MCF 10A (cell line): ENCODE measurements at regions not wholly inside any gene's neighbourhood (a gene's known extent, or its start where the extent isn't known, plus 50 kb on each side); places are given as distances from the start of the nearest gene placed in this dataset.

Source experiments
- BruUV-seq: library from RNA; stranded (reverse); fragments of 400-500 nt; replicated peaks from 2 replicates; lab custom pipeline; 2021; lab: Mats Ljungman, UMichigan
- CTCF ChIA-PET: fragments of 300-600 bp; sonication (Branson Sonifier 250); formaldehyde crosslinking; extraction: SDS; loops from one replicate; lab custom pipeline; 2021; ENCODE audit warnings: antibody characterized with exemption, inconsistent platforms; lab: Yijun Ruan, JAX
- POLR2A ChIA-PET: fragments of 300-600, 350-650 bp; sonication (Branson Sonifier 250); formaldehyde crosslinking; extraction: SDS; loops from one replicate; lab custom pipeline; 2020; ENCODE audit warnings: antibody characterized with exemption, inconsistent platforms; lab: Yijun Ruan, JAX
- DNase-seq: peaks from one replicate; pipeline ENCODE4 v3.0.0-alpha.2; 2018; ENCODE audit not compliant: unreplicated experiment
- H3K27ac Mint-ChIP-seq: one replicate; pipeline ENCODE4 v1.8.0; 2022; ENCODE audit warnings: mild to moderate bottlenecking, low read depth, mixed read lengths; ENCODE audit not compliant: unreplicated experiment
- H3K27me3 Mint-ChIP-seq: one replicate; pipeline ENCODE4 v1.8.0; 2022; ENCODE audit warnings: mixed read lengths; ENCODE audit not compliant: insufficient read depth, unreplicated experiment
- H3K36me3 Mint-ChIP-seq: one replicate; pipeline ENCODE4 v1.8.0; 2022; ENCODE audit warnings: mild to moderate bottlenecking, moderate library complexity, mixed read lengths; ENCODE audit not compliant: insufficient read depth, unreplicated experiment
- H3K4me1 Mint-ChIP-seq: one replicate; pipeline ENCODE4 v1.8.0; 2022; ENCODE audit warnings: mixed read lengths; ENCODE audit not compliant: insufficient read depth, unreplicated experiment
- H3K4me3 Mint-ChIP-seq: one replicate; pipeline ENCODE4 v1.8.0; 2022; ENCODE audit warnings: mild to moderate bottlenecking, moderate library complexity, mixed read lengths; ENCODE audit not compliant: unreplicated experiment
- H3K9me3 Mint-ChIP-seq: one replicate; pipeline ENCODE4 v1.8.0; 2022; ENCODE audit warnings: mixed read lengths; ENCODE audit not compliant: unreplicated experiment
- CTCF ChIP-seq: fragments of 200-600 bp; IDR thresholded peaks from one replicate; pipeline ENCODE4 v1.8.0; 2022; ENCODE audit warnings: antibody characterized with exemption, mild to moderate bottlenecking; ENCODE audit not compliant: unreplicated experiment
- intact Hi-C: fragments of 100-400 bp; cut with micrococcal nuclease; formaldehyde crosslinking; loops from 2 replicates; pipeline ENCODE4 v1.14.1; 2022

DNA sequence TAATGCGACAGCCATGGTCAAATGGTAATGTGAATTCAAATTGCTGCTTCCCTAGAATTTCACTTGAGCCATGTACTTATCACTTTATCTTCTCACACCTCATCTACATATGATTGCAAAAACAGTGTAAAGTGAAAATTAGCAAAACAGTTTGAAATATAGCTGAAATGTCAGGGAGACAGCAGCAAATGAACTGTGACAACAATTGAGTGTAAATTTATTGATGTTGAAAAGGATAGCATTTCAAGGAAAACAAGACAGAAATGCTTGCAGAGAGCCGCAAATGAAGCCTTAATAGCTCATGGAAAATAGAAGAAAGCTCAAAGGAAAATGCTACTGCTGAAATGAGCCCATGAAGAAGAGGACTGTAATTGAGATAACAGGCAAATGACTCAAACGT, 516.2 kb upstream of the POT1 start:
- intact Hi-C loops, result no loop called here
- no peaks in the 10 kb centered on the region for H3K9me3 Mint-ChIP-seq
- H3K27ac Mint-ChIP-seq, result no peak overlapping the region

DNA sequence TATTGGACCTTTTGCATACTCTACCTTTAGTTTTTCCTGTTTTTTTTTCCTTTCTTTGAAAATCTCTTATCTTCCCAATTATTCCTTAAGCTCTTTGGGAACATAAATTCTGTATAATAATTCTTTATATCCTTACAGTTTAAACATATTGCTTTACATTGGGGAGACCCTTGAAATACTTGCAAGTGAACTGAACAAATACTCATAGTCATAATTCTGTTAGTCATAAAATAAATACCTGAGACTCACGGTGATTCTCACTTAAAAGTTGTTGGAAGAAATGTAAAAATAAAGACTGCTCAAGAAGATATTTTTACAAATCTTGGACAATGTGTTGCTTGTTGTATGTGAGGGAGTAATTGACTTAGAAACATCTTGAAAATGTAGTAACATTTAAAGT, 515.2 kb upstream of the POT1 start:
- H3K27ac Mint-ChIP-seq, result no peak overlapping the region
- CTCF ChIA-PET, result interaction anchor here (1.0 to 1.4 kb wide), 2 partner anchors 9 to 167 kb away, joined by 3 to 4 read pairs; no protein-coding TSS in a partner anchor
- POLR2A ChIA-PET, result no interaction called here
- no peaks in the 10 kb centered on the region for H3K27me3 Mint-ChIP-seq
- no peak for DNase-seq
- TF ChIP-seq CTCF, result no peak
- no TSS peak for BruUV-seq
- H3K36me3 Mint-ChIP-seq, result no peaks in the 10 kb centered on the region
- H3K4me3 Mint-ChIP-seq, result no peak overlapping the region
- no peaks in the 10 kb centered on the region for H3K9me3 Mint-ChIP-seq
- intact Hi-C loops, result no loop called here
- H3K4me1 Mint-ChIP-seq, result no peaks in the 10 kb centered on the region

More for the DNA sequence above, 516.2 kb upstream of the POT1 start:
- BruUV-seq, result no TSS peak
- no peak for DNase-seq
- ChIA-PET CTCF (interaction anchor here (0.6 to 0.9 kb wide), 2 partner anchors 25 to 1802 kb away, joined by 3 read pairs; no protein-coding TSS in a partner anchor), POLR2A (no interaction called here)
- Mint-ChIP-seq H3K27me3 (no peaks in the 10 kb centered on the region), H3K36me3 (no peaks in the 10 kb centered on the region), H3K4me1 (peaks cover 3% of the 10 kb centered on the region), H3K4me3 (no peak overlapping the region)
- no peak for TF ChIP-seq CTCF

DNA sequence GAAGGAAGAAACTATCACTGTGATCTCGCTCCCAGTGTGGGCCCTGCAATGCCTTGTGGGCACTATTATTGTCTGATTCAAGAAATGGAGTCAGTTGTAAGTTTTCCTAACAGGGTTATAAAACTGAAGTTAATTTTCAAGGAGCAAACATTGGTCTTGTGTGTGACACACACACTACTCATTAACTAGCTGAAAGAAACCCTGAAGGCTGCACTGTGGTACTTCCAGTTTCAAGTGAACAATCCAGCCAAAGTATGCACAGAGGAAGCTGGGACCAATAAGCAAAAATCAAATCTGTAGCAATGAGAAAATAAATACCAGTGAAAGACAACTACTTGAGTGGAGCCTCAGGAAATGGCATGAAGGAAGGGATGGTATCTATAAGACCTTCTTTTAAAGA, 506.6 kb upstream of the POT1 start:
- BruUV-seq, result no TSS peak
- Mint-ChIP-seq H3K4me3 (no peak overlapping the region), H3K27ac (no peak overlapping the region), H3K27me3 (no peaks in the 10 kb centered on the region), H3K9me3 (no peaks in the 10 kb centered on the region), H3K36me3 (no peaks in the 10 kb centered on the region), H3K4me1 (no peaks in the 10 kb centered on the region)
- POLR2A ChIA-PET, result no interaction called here
- TF ChIP-seq CTCF, result no peak
- DNase-seq, result no peak
- intact Hi-C loops, result no loop called here
- CTCF ChIA-PET, result interaction anchor here (0.6 kb wide), 1 partner anchor 8 kb away, joined by 4 read pairs; no protein-coding TSS in a partner anchor

- H3K4me1 Mint-ChIP-seq, result no peaks in the 10 kb centered on the region
- no peaks in the 10 kb centered on the region for H3K27me3 Mint-ChIP-seq
- intact Hi-C loops, result no loop called here
- ChIA-PET CTCF (no interaction called here), POLR2A (interaction anchor here (0.7 kb wide), 1 partner anchor 96 kb away, joined by 3 read pairs; no protein-coding TSS in a partner anchor)
- DNase-seq, result no peak
- TF ChIP-seq CTCF, result no peak
- no TSS peak for BruUV-seq
- H3K27ac Mint-ChIP-seq, result no peak overlapping the region
- H3K4me3 Mint-ChIP-seq, result no peak overlapping the region
- no peaks in the 10 kb centered on the region for H3K9me3 Mint-ChIP-seq
- H3K36me3 Mint-ChIP-seq, result no peaks in the 10 kb centered on the region
Observed at GRCh38 chr7:125431349-125431748, 501.7 kb upstream of the POT1 start.
